Transverse colon (tissue), 4 donors: ENCODE measurements at regions not wholly inside any gene's neighbourhood (a gene's known extent, or its start where the extent isn't known, plus 50 kb on each side); places are given as distances from the start of the nearest gene placed in this dataset.

Experiments
- DNase-seq: peaks from one replicate; pipeline ENCODE4 v3.0.0-alpha.2; 2019
- H3K27ac ChIP-seq, 4 donors: fragments of 200-600 bp; sonication (generic); 2 replicates each; pipeline ENCODE4 v1.5.1; 2016 to 2018; ENCODE audit warnings: inconsistent platforms in 4 of 4
- H3K27me3 ChIP-seq: fragments of 200-600 bp; sonication (generic); 2 replicates; pipeline ENCODE4 v1.5.1; 2017; ENCODE audit warnings: inconsistent platforms
- H3K36me3 ChIP-seq, 4 donors: fragments of 200-600 bp; sonication (generic); 2 replicates each; pipeline ENCODE4 v1.5.1; 2017 to 2019; ENCODE audit warnings: inconsistent platforms in 4 of 4
- H3K4me1 ChIP-seq, 4 donors: fragments of 200-600 bp; sonication (generic); 2 replicates each; pipeline ENCODE4 v1.5.1; 2017 to 2020; ENCODE audit warnings: inconsistent platforms in 4 of 4
- H3K4me3 ChIP-seq, 4 donors: fragments of 200-600 bp; sonication (generic); 1 replicate in 1 of 4; 2 replicates in 3 of 4; pipeline versions ENCODE4 v1.5.1 to v1.6.1; 2017 to 2019; ENCODE audit warnings: inconsistent platforms in 4 of 4
- H3K9me3 ChIP-seq, 2 donors: fragments of 200-600 bp; sonication (generic); 2 replicates each; pipeline ENCODE4 v1.5.1; 2017 to 2019; ENCODE audit warnings: inconsistent platforms in 2 of 2
- CTCF ChIP-seq, 5 experiments: fragments of 200-600 bp in 3 of 5; fragments of 450-650 bp in 2 of 5; sonication (generic) in 3 of 5; IDR thresholded peaks; 1 replicate in 2 of 5; 2 replicates in 3 of 5; pipeline ENCODE4 v1.5.1; 2016 to 2017; ENCODE audit warnings: antibody characterized with exemption in 5 of 5, inconsistent platforms in 3 of 5, mild to moderate bottlenecking in 2 of 5, moderate library complexity in 1 of 5
- EP300 ChIP-seq: sonication (generic); formaldehyde crosslinking; IDR thresholded peaks from one replicate; pipeline ENCODE4 v1.6.1; 2017; ENCODE audit warnings: antibody characterized with exemption, low read depth
- POLR2A ChIP-seq: fragments of 450-650 bp; IDR thresholded peaks from one replicate; pipeline ENCODE4 v1.6.1; 2016; ENCODE audit warnings: antibody characterized with exemption, mild to moderate bottlenecking, moderate library complexity
- POLR2AphosphoS5 ChIP-seq, 3 donors: sonication (generic); formaldehyde crosslinking; IDR thresholded peaks; one replicate each; pipeline ENCODE4 v1.6.1; 2016; ENCODE audit warnings: antibody characterized with exemption in 3 of 3
- WGBS, 2 donors: methylation state at CpG; one replicate each; pipeline ENCODE4 v1.1.5; 2018; ENCODE audit warnings: low coverage in 1 of 2; 5-methylcytosine and 5-hydroxymethylcytosine counted together
- in situ Hi-C, 4 donors: fragments of 200-750 bp; cut with MboI; loops; one replicate each; pipeline versions ENCODE4 v1.15.0 to v1.15.1; 2017; ENCODE audit warnings: low sequenced_read_pairs in 3 of 4, low pct_ligation_motif_present in 1 of 4, low pct_unique_long_range_greater_than_20kb in 1 of 4
- intact Hi-C: fragments of 100-400 bp; cut with DNase I; formaldehyde crosslinking; loops from one replicate; pipeline ENCODE4 v1.15.1; 2023; ENCODE audit warnings: low total_unique reads
- small RNA-seq, 4 donors: library from RNA; depleted of rRNA; stranded (forward); fragments of <200 nt; gene quantifications; one replicate each; pipeline ENCODE3, GENCODE V24; 2016

- Histone ChIP-seq H3K27me3 (no peaks in the 10 kb centered on the region), H3K4me3 (no peak overlapping the region), H3K27ac (no peak overlapping the region), H3K9me3 (no peaks in the 10 kb centered on the region), H3K4me1 (no peaks in the 10 kb centered on the region), H3K36me3 (no peaks in the 10 kb centered on the region)
- in situ Hi-C loops (loop anchor here in 3 of 4 donors (10.0 to 25.0 kb wide), 2 partner anchors 855 to 857 kb away; no protein-coding TSS in a partner anchor), intact Hi-C loops (no loop called here)
- no peak for DNase-seq
- TF ChIP-seq EP300 = no peak
- TF ChIP-seq POLR2A = no peak
- TF ChIP-seq POLR2AphosphoS5 (IDR thresholded peaks at IDR 0.05) = no peak
- TF ChIP-seq CTCF (IDR thresholded peaks at IDR 0.05) = no peak
- 53 to 100% methylated on average over 2 of the region's 2 CpGs for whole genome bisulfite sequencing, 2 donors
These were observed 121.4 kb downstream of the GPAT3 start for GRCh38 chr4:83657336-83657735.

Small RNA genes lying in the stretch of these regions (small RNA-seq; reads per million reads assigned to genes)
- 0 reads per million in 4 donors for gene RNU6-774P
